ENCODE measurements at regions not wholly inside any gene's neighbourhood (a gene's known extent, or its start where the extent isn't known, plus 50 kb on each side); places are given as distances from the start of the nearest gene placed in this dataset.
"Not testable (repeated sequence)": the region's sequence is repeated elsewhere in the genome, so short reads cannot be mapped to it uniquely, and the experiment has no call there.

GRCh38 chr21:27067226-27067625, 100.3 kb upstream of the ADAMTS5 start:
- no peak for DNase-seq

GRCh38 chr21:27062443-27062842, 95.6 kb upstream of the ADAMTS5 start:
- no peak for DNase-seq

- no peak for DNase-seq
Measured at GRCh38 chr21:27061770-27062169, 94.9 kb upstream of the ADAMTS5 start.

- DNase-seq, result no peak
Measured at GRCh38 chr21:27060190-27060589, 93.3 kb upstream of the ADAMTS5 start.

GRCh38 chr21:27058673-27059605, 92.1 kb upstream of the ADAMTS5 start:
- DNase-seq, result no peak

GRCh38 chr21:27057997-27058396, 91.1 kb upstream of the ADAMTS5 start:
- no peak for DNase-seq

- no peak for DNase-seq
Measured at GRCh38 chr21:27047658-27048314, 80.9 kb upstream of the ADAMTS5 start.

- no peak for DNase-seq
Measured at GRCh38 chr21:27047283-27047657, 80.4 kb upstream of the ADAMTS5 start.

GRCh38 chr21:27045281-27045985, 78.5 kb upstream of the ADAMTS5 start:
- DNase-seq, result no peak

- DNase-seq, result no peak
Measured at GRCh38 chr21:27043377-27043776, 76.5 kb upstream of the ADAMTS5 start.

GRCh38 chr21:27040738-27041469, 74.0 kb upstream of the ADAMTS5 start:
- no peak for DNase-seq

GRCh38 chr21:27036736-27037301, 69.9 kb upstream of the ADAMTS5 start:
- DNase-seq, result no peak

- no peak for DNase-seq
Measured at GRCh38 chr21:27035791-27036190, 68.9 kb upstream of the ADAMTS5 start.

GRCh38 chr21:27034796-27035195, 67.9 kb upstream of the ADAMTS5 start:
- DNase-seq, result no peak

GRCh38 chr21:27033471-27033870, 66.6 kb upstream of the ADAMTS5 start:
- no peak for DNase-seq

GRCh38 chr21:27026501-27026900, 59.6 kb upstream of the ADAMTS5 start:
- no peak for DNase-seq

GRCh38 chr21:27025708-27026107, 58.8 kb upstream of the ADAMTS5 start:
- not testable (repeated sequence) for DNase-seq

- DNase-seq, result no peak
Measured at GRCh38 chr21:27024971-27025370, 58.1 kb upstream of the ADAMTS5 start.

- DNase-seq, result no peak
Measured at GRCh38 chr21:27024301-27024700, 57.4 kb upstream of the ADAMTS5 start.

GRCh38 chr21:27023186-27023585, 56.3 kb upstream of the ADAMTS5 start:
- DNase-seq, result no peak

GRCh38 chr21:27021801-27022200, 54.9 kb upstream of the ADAMTS5 start:
- no peak for DNase-seq

GRCh38 chr21:27021046-27021445, 54.2 kb upstream of the ADAMTS5 start:
- no peak for DNase-seq

- DNase-seq, result no peak
Measured at GRCh38 chr21:27017246-27017645, 50.4 kb upstream of the ADAMTS5 start.

All from stimulated activated CD8-positive, alpha-beta memory T cell treated with anti-CD3 and anti-CD28 coated beads, Interleukin-4, amount 100 ng/mL, for 48 hours (primary cell).